ENCODE measurements at regions not wholly inside any gene's neighbourhood (a gene's known extent, or its start where the extent isn't known, plus 50 kb on each side); places are given as distances from the start of the nearest gene placed in this dataset.
A peak's percentile ranks its signal among the peaks of the same experiment; 100 is the strongest.

DNA sequence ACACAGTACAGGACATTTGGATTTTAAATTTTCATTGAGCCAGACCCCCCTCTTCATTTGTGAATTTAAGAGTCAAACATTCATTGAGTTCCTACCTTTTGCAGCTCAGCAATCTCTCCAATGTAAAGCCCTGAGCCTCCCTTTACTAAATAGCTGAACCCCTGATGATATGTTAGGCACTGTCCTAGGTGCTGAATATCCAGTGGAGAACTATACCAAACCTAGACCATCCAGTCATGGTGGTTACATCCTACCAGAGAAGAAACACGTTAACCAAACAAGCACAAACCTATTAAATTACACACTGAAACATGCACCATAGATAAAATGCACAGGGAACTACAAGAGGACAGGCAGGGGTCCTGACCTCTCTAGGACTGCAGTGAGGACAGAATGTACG is 1585.3 kb upstream of the TMEM132C start:
- intact Hi-C loops (cut with DNase I): no loop called here
- H3K4me1 ChIP-seq: no peaks in the 10 kb centered on the region
- no peaks in the 10 kb centered on the region for H3K27me3 ChIP-seq
- TF ChIP-seq, protein P1, sequence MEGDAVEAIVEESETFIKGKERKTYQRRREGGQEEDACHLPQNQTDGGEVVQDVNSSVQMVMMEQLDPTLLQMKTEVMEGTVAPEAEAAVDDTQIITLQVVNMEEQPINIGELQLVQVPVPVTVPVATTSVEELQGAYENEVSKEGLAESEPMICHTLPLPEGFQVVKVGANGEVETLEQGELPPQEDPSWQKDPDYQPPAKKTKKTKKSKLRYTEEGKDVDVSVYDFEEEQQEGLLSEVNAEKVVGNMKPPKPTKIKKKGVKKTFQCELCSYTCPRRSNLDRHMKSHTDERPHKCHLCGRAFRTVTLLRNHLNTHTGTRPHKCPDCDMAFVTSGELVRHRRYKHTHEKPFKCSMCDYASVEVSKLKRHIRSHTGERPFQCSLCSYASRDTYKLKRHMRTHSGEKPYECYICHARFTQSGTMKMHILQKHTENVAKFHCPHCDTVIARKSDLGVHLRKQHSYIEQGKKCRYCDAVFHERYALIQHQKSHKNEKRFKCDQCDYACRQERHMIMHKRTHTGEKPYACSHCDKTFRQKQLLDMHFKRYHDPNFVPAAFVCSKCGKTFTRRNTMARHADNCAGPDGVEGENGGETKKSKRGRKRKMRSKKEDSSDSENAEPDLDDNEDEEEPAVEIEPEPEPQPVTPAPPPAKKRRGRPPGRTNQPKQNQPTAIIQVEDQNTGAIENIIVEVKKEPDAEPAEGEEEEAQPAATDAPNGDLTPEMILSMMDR (IDR thresholded peaks at IDR 0.05): no peak
- TF ChIP-seq POLR2AphosphoS5 (IDR thresholded peaks at IDR 0.05) (no peak), POLR2A (IDR thresholded peaks at IDR 0.05; ENCODE audit: low read depth) (no peak), EP300 (IDR thresholded peaks at IDR 0.05) (no peak)
- 79% methylated on average over 2 of the region's 2 CpGs for WGBS
- no peaks in the 10 kb centered on the region for H3K9me3 ChIP-seq
- no peak for DNase-seq (ENCODE audit: extremely low spot score)
- H3K36me3 ChIP-seq: no peaks in the 10 kb centered on the region
- H3K4me3 ChIP-seq: no peak overlapping the region
- H3K27ac ChIP-seq (replicated peaks in 1 of 4): no peak overlapping the region

DNA sequence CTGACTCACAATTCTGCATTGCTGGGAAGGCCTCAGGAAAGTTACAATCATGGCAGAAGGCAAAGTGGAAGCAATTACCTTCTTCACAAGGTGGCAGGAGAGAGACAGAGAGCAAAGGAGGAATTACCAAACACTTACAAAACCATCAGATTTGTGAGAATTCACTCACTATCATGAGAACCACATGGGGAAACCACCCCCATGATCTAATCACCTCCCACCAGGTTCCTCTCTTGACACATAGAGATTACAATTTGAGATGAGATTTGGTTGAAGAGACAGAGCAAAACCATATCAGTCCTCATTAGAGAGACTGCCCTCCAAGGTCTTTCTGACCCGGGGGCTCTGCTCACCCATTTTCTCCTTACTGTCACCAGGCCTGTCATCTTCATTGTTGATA is 1582.3 kb upstream of the TMEM132C start:
- Histone ChIP-seq H3K4me3 (no peak overlapping the region), H3K4me1 (no peaks in the 10 kb centered on the region), H3K27me3 (no peaks in the 10 kb centered on the region), H3K27ac (replicated peaks in 1 of 4) (no peak overlapping the region), H3K36me3 (no peaks in the 10 kb centered on the region), H3K9me3 (peaks cover 0 to 7% (median 2%) of the 10 kb centered on the region in 4 donors)
- WGBS: 100% methylated on average over 1 of the region's 1 CpG
- DNase-seq (ENCODE audit: extremely low spot score): no peak
- TF ChIP-seq EP300 (IDR thresholded peaks at IDR 0.05) (no peak), POLR2AphosphoS5 (IDR thresholded peaks at IDR 0.05) (no peak), POLR2A (IDR thresholded peaks at IDR 0.05; ENCODE audit: low read depth) (no peak)
- TF ChIP-seq, protein P1 (IDR thresholded peaks at IDR 0.05): no peak
- intact Hi-C loops (cut with DNase I): no loop called here

DNA sequence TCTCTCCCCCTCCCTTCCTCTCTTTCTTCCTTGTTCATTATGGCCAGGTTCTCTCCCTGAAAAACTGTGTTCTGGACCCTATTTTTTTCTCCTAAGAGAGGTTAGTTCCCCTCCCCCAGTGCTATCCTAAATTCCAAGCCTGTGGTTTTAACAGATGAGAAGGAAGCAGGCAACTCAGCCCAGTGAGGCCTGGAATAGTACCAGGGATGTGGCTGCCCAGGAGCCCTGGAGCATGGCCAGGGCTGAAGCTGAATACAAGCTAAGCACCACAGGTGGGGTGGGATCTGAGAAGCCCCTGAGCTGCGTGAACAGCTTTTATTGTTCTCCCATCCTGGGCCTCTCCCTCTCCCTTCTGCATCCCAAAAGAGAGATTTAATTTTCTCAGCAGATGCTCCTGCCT is 1581.3 kb upstream of the TMEM132C start:
- no peak overlapping the region for H3K27ac ChIP-seq (replicated peaks in 1 of 4)
- no peaks in the 10 kb centered on the region for H3K4me1 ChIP-seq
- WGBS: 43% methylated on average over 1 of the region's 1 CpG
- H3K27me3 ChIP-seq: no peaks in the 10 kb centered on the region
- no peak overlapping the region for H3K4me3 ChIP-seq
- no peaks in the 10 kb centered on the region for H3K36me3 ChIP-seq
- TF ChIP-seq, protein P1 (IDR thresholded peaks at IDR 0.05): no peak
- TF ChIP-seq EP300 (IDR thresholded peaks at IDR 0.05) (no peak), POLR2AphosphoS5 (IDR thresholded peaks at IDR 0.05) (no peak)
- no peak for DNase-seq (ENCODE audit: extremely low spot score)
- intact Hi-C loops (cut with DNase I): no loop called here
- H3K9me3 ChIP-seq: peaks cover 0 to 7% (median 2%) of the 10 kb centered on the region in 4 donors

DNA sequence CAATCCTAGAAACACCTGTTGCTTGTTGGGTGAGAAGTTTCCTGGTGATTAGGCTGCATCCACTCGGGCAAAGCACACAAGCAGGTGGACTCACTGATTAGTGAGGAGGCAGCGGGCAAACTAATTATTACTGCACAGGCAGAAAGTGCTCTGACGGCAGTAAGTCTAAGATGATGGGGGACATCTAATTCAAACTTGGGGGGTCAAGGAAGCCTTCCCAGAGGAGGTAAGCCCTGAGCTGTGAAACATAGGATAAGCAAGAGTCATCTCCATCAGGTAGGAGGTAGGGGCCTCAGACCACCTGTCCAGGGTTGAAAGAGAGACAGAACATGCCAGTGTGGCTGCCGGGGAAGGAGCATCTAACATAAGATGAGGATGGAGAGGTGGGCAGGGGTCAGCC is 1578.4 kb upstream of the TMEM132C start:
- Histone ChIP-seq H3K27me3 (no peaks in the 10 kb centered on the region), H3K4me3 (no peak overlapping the region), H3K36me3 (no peaks in the 10 kb centered on the region), H3K4me1 (no peaks in the 10 kb centered on the region), H3K9me3 (peaks cover 0 to 7% (median 2%) of the 10 kb centered on the region in 4 donors), H3K27ac (replicated peaks in 1 of 4) (no peak overlapping the region)
- TF ChIP-seq POLR2A (IDR thresholded peaks at IDR 0.05; ENCODE audit: low read depth) (no peak), POLR2AphosphoS5 (IDR thresholded peaks at IDR 0.05) (no peak), EP300 (IDR thresholded peaks at IDR 0.05) (no peak)
- TF ChIP-seq, protein P1 (IDR thresholded peaks at IDR 0.05): no peak
- intact Hi-C loops (cut with DNase I): no loop called here
- 84% methylated on average over 4 of the region's 4 CpGs for WGBS
- peak; percentile 91 for DNase-seq (ENCODE audit: extremely low spot score)

DNA sequence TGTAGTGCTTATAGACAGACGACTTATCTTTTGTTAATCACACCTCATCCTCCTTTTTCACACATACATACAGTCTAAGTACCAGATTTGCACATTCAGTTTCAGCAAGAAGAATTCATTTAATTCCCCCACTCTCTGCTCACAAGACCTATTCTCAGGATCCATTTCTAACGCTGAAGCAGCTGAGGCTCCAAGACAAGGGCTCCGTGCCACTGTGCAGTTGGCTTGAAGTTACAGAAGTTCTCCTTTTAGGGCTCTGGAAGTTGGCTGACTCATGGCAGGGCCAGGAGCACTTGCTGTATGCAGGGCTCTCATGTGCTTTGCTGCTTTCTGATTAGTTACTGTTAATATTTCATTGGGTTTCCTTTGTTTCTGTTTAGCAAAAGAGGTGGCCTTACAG is 1566.9 kb upstream of the TMEM132C start:
- intact Hi-C loops (cut with DNase I): no loop called here
- Histone ChIP-seq H3K9me3 (no peaks in the 10 kb centered on the region), H3K27me3 (no peaks in the 10 kb centered on the region), H3K27ac (replicated peaks in 1 of 4) (no peak overlapping the region), H3K4me1 (no peaks in the 10 kb centered on the region), H3K4me3 (no peak overlapping the region), H3K36me3 (no peaks in the 10 kb centered on the region)
- no peak for DNase-seq (ENCODE audit: extremely low spot score)
- WGBS: 88% methylated on average over 3 of the region's 3 CpGs
- TF ChIP-seq POLR2AphosphoS5 (IDR thresholded peaks at IDR 0.05) (no peak), POLR2A (IDR thresholded peaks at IDR 0.05; ENCODE audit: low read depth) (no peak), EP300 (IDR thresholded peaks at IDR 0.05) (no peak)
- TF ChIP-seq, protein P1 (IDR thresholded peaks at IDR 0.05): no peak
